ENCODE measurements at regions not wholly inside any gene's neighbourhood (a gene's known extent, or its start where the extent isn't known, plus 50 kb on each side); places are given as distances from the start of the nearest gene placed in this dataset.

DNA sequence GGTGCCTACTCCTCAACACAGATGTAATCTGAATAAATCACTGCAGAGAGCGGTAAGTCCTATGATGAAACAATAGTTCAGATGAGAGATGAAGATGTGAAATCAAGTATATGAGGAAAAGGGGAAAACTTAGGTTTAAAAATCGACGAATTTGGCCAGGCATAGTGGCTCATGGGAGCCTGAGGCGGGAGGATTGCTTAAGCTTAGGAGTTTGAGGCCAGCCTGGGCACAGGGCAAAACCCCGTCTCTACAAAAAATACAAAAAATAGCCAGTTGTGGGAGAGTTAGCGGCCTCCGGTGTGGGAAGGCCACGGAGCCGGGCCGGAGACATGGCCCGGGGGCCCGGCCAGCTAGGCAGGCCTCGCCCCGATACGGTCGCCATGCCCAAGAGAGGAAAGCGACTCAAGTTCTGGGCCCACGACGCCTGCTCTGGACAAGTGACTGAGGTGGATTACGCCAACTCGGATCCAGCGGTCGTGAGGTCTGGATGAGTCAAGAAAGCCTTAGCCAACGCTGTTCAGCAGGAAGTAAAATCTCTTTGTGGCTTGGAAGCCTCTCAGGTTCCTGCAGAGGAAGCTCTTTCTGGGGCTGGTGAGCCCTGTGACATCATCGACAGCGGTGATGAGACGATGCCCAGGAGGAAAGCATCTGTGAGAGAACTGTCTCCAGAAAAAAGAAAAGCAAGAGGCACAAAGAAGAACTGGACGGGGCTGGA lies 62.8 kb upstream of the SUB1 start:
- TF ChIP-seq, protein P1, sequence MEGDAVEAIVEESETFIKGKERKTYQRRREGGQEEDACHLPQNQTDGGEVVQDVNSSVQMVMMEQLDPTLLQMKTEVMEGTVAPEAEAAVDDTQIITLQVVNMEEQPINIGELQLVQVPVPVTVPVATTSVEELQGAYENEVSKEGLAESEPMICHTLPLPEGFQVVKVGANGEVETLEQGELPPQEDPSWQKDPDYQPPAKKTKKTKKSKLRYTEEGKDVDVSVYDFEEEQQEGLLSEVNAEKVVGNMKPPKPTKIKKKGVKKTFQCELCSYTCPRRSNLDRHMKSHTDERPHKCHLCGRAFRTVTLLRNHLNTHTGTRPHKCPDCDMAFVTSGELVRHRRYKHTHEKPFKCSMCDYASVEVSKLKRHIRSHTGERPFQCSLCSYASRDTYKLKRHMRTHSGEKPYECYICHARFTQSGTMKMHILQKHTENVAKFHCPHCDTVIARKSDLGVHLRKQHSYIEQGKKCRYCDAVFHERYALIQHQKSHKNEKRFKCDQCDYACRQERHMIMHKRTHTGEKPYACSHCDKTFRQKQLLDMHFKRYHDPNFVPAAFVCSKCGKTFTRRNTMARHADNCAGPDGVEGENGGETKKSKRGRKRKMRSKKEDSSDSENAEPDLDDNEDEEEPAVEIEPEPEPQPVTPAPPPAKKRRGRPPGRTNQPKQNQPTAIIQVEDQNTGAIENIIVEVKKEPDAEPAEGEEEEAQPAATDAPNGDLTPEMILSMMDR (IDR thresholded peaks at IDR 0.05; ENCODE audit: poor library complexity, severe bottlenecking): no peak
- DNase-seq (ENCODE audit: low spot score) (peak; percentile 72), ATAC-seq (ENCODE audit: low read depth) (peak; percentile 94)
- peaks cover 8% of the 10 kb centered on the region for H3K4me1 ChIP-seq (ENCODE audit: insufficient read depth, poor library complexity, severe bottlenecking)
- H3K27me3 ChIP-seq (ENCODE audit: insufficient read depth, poor library complexity, severe bottlenecking): no peaks in the 10 kb centered on the region
- H3K36me3 ChIP-seq (ENCODE audit: low read depth): no peaks in the 10 kb centered on the region
- H3K9me3 ChIP-seq (ENCODE audit: severe bottlenecking): no peaks in the 10 kb centered on the region
- H3K27ac ChIP-seq (ENCODE audit: poor library complexity, severe bottlenecking): no peak overlapping the region
- no peak overlapping the region for H3K4me3 ChIP-seq (ENCODE audit: severe bottlenecking)

GRCh38 chr5:32521481-32521880 lies 63.9 kb upstream of the SUB1 start:
- TF ChIP-seq, protein P1 (IDR thresholded peaks at IDR 0.05; ENCODE audit: poor library complexity, severe bottlenecking): no peak
- no peaks in the 10 kb centered on the region for H3K36me3 ChIP-seq (ENCODE audit: low read depth)
- no peaks in the 10 kb centered on the region for H3K27me3 ChIP-seq (ENCODE audit: insufficient read depth, poor library complexity, severe bottlenecking)
- no peak for ATAC-seq (ENCODE audit: low read depth)
- no peaks in the 10 kb centered on the region for H3K9me3 ChIP-seq (ENCODE audit: severe bottlenecking)
- H3K4me1 ChIP-seq (ENCODE audit: insufficient read depth, poor library complexity, severe bottlenecking): peaks cover 6% of the 10 kb centered on the region
- H3K27ac ChIP-seq (ENCODE audit: poor library complexity, severe bottlenecking): no peak overlapping the region
- DNase-seq (ENCODE audit: low spot score): no peak
- H3K4me3 ChIP-seq (ENCODE audit: severe bottlenecking): no peak overlapping the region

DNA sequence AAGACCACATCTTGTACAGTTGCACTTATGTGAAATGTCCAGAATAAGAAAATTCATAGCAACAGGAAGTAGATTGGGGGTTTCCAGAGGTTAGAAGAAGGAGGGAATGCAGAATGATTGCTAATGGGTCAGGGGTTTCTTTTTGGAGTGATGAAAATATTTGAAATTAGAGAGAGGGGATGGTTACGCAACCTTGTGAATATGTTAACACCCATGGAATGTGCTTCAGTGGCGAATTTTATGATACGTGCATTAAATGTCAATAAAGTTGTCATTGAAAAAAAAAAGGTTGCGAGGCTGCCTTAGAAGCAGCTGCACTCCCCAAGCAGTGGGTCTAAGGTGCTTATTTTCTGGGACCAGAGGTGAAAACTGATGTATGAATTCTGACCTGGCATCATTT lies 64.4 kb upstream of the SUB1 start:
- ATAC-seq (ENCODE audit: low read depth) (no peak), DNase-seq (ENCODE audit: low spot score) (no peak)
- Histone ChIP-seq H3K9me3 (ENCODE audit: severe bottlenecking) (no peaks in the 10 kb centered on the region), H3K27me3 (ENCODE audit: insufficient read depth, poor library complexity, severe bottlenecking) (no peaks in the 10 kb centered on the region), H3K36me3 (ENCODE audit: low read depth) (no peaks in the 10 kb centered on the region), H3K4me1 (ENCODE audit: insufficient read depth, poor library complexity, severe bottlenecking) (peaks cover 6% of the 10 kb centered on the region), H3K4me3 (ENCODE audit: severe bottlenecking) (no peak overlapping the region), H3K27ac (ENCODE audit: poor library complexity, severe bottlenecking) (no peak overlapping the region)
- TF ChIP-seq, protein P1 (IDR thresholded peaks at IDR 0.05; ENCODE audit: poor library complexity, severe bottlenecking): no peak

DNA sequence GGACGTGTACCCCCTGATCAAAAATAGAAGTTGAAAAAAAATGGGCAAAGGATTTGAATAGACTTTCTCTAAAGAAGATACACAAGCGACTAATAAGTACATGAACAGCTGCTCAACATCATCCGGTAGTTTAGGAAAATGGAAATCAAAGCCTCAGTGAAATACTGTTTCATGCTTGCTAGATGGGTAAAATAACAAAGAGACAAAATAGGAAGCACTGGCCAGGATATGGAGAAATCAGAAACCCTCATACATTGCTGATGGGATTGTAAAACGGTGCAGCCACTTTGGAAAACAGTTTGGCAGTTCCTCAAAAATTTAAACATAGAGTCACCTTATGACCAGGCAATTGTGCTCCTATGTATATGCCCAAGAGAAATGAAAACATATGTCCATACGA lies 65.0 kb upstream of the SUB1 start:
- no peaks in the 10 kb centered on the region for H3K27me3 ChIP-seq (ENCODE audit: insufficient read depth, poor library complexity, severe bottlenecking)
- TF ChIP-seq, protein P1 (IDR thresholded peaks at IDR 0.05; ENCODE audit: poor library complexity, severe bottlenecking): no peak
- no peak overlapping the region for H3K27ac ChIP-seq (ENCODE audit: poor library complexity, severe bottlenecking)
- H3K4me3 ChIP-seq (ENCODE audit: severe bottlenecking): no peak overlapping the region
- ATAC-seq (ENCODE audit: low read depth) (no peak), DNase-seq (ENCODE audit: low spot score) (no peak)
- H3K9me3 ChIP-seq (ENCODE audit: severe bottlenecking): no peaks in the 10 kb centered on the region
- H3K4me1 ChIP-seq (ENCODE audit: insufficient read depth, poor library complexity, severe bottlenecking): peaks cover 6% of the 10 kb centered on the region
- H3K36me3 ChIP-seq (ENCODE audit: low read depth): no peaks in the 10 kb centered on the region

DNA sequence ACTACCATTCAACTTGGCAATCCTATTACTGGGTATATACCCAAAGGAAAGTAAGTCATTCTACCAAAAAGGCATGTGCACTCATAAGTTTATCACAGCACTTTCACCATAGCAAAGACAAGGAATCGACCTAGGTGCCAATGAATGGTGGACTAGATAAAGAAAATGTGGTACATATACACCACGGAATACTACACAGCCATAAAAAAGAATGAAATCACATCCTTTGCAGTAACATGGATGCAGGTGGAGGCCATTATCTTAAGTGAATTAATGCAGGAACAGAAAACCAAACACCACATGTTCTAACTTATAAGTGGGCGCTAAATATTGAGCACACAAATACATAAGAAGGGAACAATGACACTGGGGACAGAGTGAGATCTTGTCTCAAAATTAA lies 65.8 kb upstream of the SUB1 start:
- H3K36me3 ChIP-seq (ENCODE audit: low read depth): no peaks in the 10 kb centered on the region
- DNase-seq (ENCODE audit: low spot score) (no peak), ATAC-seq (ENCODE audit: low read depth) (no peak)
- H3K27me3 ChIP-seq (ENCODE audit: insufficient read depth, poor library complexity, severe bottlenecking): no peaks in the 10 kb centered on the region
- no peaks in the 10 kb centered on the region for H3K9me3 ChIP-seq (ENCODE audit: severe bottlenecking)
- TF ChIP-seq, protein P1 (IDR thresholded peaks at IDR 0.05; ENCODE audit: poor library complexity, severe bottlenecking): no peak
- H3K27ac ChIP-seq (ENCODE audit: poor library complexity, severe bottlenecking): no peak overlapping the region
- no peak overlapping the region for H3K4me3 ChIP-seq (ENCODE audit: severe bottlenecking)
- peaks cover 6% of the 10 kb centered on the region for H3K4me1 ChIP-seq (ENCODE audit: insufficient read depth, poor library complexity, severe bottlenecking)

Data from RWPE2 (cell line).